NT2/D1 (cell line): ENCODE measurements at regions not wholly inside any gene's neighbourhood (a gene's known extent, or its start where the extent isn't known, plus 50 kb on each side); places are given as distances from the start of the nearest gene placed in this dataset.
"Not testable (repeated sequence)": the region's sequence is repeated elsewhere in the genome, so short reads cannot be mapped to it uniquely, and the experiment has no call there.

Experiments used
- SUZ12 ChIP-seq: IDR thresholded peaks from 2 replicates; pipeline ENCODE4 v1.6.1; 2011; ENCODE audit not compliant: insufficient read length, insufficient read depth; ENCODE audit errors: extremely low read depth
- ZNF274 ChIP-seq: IDR thresholded peaks from 2 replicates; pipeline ENCODE4 v1.6.1; 2011; ENCODE audit warnings: mild to moderate bottlenecking, low read depth, low read length

DNA sequence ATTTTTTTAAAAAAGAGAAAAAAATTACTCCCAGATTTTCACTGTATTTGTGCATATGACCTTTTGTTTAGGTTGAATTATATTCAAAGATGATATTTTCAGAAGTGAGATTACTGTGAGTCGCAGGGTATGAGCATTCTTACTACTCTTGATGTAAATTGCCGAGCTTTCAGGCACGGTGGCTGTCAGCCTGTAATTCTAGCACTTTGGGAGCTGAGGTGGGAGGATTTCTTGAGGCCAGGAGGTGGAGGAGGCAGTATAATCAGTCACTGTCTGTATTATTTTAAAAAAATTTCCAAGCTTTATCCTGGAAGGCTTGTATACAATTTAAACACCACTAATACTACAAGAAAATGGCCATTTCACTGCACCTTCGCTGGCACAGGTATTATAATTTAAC is 145.1 kb downstream of the RALA start:
- not testable (repeated sequence) for TF ChIP-seq SUZ12, ZNF274
